SK-N-MC (cell line): ENCODE measurements at regions not wholly inside any gene's neighbourhood (a gene's known extent, or its start where the extent isn't known, plus 50 kb on each side); places are given as distances from the start of the nearest gene placed in this dataset.

Experiments
- EZH2 ChIP-seq: fragments of 200-600 bp; sonication (generic); IDR thresholded peaks from one replicate; pipeline ENCODE4 v1.6.1; 2017; ENCODE audit warnings: antibody characterized with exemption
- POLR2AphosphoS5 ChIP-seq: IDR thresholded peaks from 2 replicates; pipeline ENCODE4 v1.6.1; 2012; ENCODE audit warnings: mild to moderate bottlenecking, low read depth, low read length, borderline replicate concordance

DNA sequence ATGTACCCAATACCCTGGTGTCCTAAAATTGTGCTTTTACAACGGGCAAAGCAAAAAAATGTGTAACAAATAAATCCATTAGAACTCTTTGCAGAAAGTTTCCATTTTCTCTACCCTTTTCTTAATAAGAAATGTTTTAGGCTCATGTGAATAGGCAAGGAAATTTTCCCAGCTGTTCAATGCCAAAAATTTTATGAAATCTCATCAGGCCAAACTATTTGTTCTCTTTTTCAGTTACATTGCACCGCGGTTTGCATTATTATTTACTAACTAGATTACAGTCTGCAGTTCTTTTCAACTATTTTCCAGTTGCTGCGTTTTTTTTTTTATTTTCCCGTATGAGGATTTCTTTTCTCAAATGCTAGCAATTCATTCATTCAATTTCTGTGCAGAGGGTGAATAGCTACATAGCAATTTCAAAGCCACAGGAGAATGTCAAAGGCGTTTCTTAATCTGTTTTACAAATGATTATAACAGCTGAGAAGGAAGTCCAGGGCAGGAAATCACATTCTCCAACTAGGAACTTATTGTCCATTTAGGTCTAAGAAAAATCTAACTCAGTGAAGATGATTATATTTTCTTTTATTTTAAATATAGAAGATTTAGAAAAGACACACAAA, 367.5 kb upstream of the MMADHC start:
- TF ChIP-seq EZH2 = no peak
- no peak for TF ChIP-seq POLR2AphosphoS5
